Ovary (tissue), 3 donors: ENCODE measurements at regions not wholly inside any gene's neighbourhood (a gene's known extent, or its start where the extent isn't known, plus 50 kb on each side); places are given as distances from the start of the nearest gene placed in this dataset.

Experiments used
- EP300 ChIP-seq: sonication (generic); formaldehyde crosslinking; IDR thresholded peaks from one replicate; pipeline ENCODE4 v1.6.1; 2017; ENCODE audit warnings: antibody characterized with exemption
- POLR2A ChIP-seq: fragments of 450-650 bp; IDR thresholded peaks from one replicate; pipeline ENCODE4 v1.6.1; 2017; ENCODE audit warnings: antibody characterized with exemption, mild to moderate bottlenecking, moderate library complexity
- TF ChIP-seq, protein P1 (sequence below), 3 donors: fragments of 450-650 bp in 2 of 3; fragments of 200-600 bp in 1 of 3; IDR thresholded peaks; one replicate each; pipeline versions ENCODE4 v1.5.1 to v1.8.0; 2016 to 2022; ENCODE audit warnings: antibody characterized with exemption in 3 of 3, mild to moderate bottlenecking in 1 of 3
- donor health status: DM: no; HTN: no; CAD: no.

DNA sequence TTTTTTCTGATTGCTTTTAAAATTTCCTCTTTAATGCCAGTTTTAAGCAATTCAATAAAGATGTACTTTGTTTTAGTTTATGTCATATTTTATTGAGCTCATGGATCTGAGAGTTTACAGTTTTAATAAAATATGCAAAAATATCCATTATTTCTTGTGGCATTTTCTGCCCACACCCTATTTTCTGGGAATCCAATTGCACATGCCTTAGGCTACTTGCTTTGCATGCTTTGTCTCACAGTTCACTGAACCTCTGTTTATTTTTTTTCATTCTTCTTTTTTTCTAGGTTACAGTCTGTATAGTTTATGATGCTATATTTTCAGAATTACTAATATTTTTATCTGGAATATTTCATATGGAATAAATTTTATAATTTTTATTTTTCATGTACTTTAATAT is 1258.0 kb downstream of the FSCB start:
- TF ChIP-seq, protein P1, sequence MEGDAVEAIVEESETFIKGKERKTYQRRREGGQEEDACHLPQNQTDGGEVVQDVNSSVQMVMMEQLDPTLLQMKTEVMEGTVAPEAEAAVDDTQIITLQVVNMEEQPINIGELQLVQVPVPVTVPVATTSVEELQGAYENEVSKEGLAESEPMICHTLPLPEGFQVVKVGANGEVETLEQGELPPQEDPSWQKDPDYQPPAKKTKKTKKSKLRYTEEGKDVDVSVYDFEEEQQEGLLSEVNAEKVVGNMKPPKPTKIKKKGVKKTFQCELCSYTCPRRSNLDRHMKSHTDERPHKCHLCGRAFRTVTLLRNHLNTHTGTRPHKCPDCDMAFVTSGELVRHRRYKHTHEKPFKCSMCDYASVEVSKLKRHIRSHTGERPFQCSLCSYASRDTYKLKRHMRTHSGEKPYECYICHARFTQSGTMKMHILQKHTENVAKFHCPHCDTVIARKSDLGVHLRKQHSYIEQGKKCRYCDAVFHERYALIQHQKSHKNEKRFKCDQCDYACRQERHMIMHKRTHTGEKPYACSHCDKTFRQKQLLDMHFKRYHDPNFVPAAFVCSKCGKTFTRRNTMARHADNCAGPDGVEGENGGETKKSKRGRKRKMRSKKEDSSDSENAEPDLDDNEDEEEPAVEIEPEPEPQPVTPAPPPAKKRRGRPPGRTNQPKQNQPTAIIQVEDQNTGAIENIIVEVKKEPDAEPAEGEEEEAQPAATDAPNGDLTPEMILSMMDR (IDR thresholded peaks at IDR 0.05), result no peak
- no peak for TF ChIP-seq POLR2A
- TF ChIP-seq EP300, result no peak
